EH (cell line): ENCODE measurements at regions not wholly inside any gene's neighbourhood (a gene's known extent, or its start where the extent isn't known, plus 50 kb on each side); places are given as distances from the start of the nearest gene placed in this dataset.

Experiments used
- DNase-seq: peaks from one replicate; pipeline ENCODE4 v3.0.0-alpha.2; 2015; ENCODE audit warnings: low read depth

DNA sequence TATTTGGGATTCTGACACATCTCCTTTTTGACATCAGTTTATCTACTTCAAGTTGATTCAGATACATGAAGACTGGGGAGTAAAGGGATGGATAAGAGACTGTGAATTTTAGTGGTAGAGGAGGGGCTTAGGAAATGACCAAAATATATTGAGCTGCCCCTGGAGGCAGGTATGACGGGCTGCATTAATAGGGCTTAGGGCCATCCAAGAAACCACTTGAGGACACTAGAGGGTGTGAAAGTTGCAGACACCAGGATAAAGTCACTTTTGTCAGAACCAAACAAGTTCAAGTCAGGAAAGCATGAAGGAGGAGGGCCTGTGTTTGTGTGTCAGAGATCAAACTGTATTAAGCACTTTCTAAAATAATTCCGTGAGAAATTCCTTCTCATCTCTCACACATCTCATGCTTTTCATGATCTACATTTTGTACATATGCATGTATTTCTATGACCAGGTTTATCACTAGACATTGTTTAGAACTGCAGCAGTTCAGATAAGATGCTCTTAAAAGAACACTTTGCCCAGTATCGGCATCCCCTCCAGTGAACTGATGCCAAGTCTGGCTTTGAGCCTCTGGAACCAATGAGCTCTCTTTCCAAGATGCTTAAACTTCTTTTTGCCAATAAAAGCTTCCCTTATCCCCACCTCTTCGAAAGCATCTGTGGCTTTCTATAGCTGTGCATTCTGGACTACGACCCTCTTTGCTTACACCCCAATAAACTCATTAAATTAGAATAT, 136.9 kb downstream of the SLC38A1 start:
- peak; percentile 16 for DNase-seq

DNA sequence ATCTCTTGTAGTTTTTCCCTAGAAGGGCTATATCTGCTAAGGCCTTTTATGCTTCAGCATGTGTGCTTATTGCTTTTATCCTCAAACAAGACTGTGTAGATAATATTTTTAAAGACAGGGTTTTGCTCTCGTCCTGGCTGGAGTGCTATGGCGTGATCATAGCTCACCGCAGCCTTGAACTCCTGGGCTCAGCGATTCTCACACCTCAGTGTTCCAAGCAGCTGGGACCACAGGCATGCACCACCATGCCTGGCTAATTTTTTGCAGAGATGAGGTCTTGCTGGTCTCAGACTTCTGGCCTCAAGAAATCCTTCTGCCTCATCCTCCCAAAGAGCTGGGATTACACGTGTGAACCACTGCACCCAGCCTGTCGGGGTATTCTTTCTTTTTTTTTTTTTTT, 137.3 kb upstream of the SCAF11 start:
- no peak for DNase-seq

DNA sequence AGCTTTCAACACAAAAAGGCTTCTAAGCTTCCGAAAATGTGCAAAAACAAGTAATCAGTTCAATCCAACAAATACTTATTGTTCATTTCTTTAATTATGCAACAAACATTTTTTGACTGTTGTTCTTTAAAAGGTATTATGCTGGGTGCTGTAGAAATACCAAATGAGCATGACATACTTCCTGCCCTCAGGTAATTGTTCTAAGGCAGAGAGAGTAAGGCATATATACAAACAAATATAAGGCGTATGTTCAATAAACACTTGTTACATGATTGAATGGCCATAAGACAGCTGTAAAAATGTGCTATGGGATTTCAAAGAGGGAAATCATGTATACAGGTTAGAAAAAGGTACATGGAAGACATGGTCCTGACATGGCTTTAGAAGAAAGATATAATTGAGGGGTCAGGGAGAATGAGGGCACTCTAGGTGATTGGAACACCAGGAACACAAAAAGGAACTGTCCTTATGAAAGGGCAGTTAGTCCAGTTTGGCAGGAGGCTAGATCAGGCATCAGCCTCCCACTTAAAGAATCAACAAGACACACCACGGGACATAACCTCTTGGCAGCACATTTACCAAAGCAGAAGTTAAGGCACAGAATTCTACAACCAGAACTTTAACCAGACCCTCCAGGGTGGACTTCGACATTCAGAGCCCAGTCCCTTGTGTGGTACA, 135.8 kb upstream of the SCAF11 start:
- DNase-seq: no peak

DNA sequence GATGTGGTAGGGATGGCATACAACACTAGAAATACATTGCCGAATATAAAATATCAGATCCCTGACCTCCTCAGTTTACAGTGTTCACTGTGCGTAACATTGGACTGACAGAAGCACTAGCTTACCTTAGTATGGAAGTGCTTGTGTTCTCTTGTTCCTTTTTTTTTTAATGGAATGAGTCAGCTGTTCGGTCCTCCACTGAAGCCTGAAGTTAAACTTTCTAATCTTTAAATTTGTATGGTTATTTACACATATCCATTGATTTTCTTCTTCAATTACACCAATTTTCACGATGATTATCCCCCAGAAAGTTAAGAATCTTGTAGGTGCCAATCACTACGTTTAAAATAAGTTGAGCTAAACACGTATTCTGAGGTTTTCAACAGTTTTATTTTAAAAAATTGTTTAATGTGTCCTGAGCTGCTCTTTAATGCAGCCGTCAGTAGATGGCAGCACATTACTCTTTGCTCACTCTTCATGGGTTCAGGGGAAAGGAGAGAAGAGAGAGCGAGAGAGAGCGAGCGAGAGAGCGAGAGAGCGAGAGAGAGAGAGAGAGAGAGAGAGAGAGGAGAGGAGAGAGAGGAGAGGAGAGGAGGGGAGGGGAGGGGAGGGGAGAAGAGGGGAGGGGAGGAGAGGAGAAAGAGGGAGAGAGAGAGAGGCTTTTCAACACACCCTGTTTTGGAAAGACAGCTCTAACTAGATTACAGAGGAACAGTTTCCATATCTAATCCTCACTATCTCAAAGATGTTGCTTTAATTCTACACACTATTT, 134.7 kb upstream of the SCAF11 start:
- peak; percentile 79 for DNase-seq

DNA sequence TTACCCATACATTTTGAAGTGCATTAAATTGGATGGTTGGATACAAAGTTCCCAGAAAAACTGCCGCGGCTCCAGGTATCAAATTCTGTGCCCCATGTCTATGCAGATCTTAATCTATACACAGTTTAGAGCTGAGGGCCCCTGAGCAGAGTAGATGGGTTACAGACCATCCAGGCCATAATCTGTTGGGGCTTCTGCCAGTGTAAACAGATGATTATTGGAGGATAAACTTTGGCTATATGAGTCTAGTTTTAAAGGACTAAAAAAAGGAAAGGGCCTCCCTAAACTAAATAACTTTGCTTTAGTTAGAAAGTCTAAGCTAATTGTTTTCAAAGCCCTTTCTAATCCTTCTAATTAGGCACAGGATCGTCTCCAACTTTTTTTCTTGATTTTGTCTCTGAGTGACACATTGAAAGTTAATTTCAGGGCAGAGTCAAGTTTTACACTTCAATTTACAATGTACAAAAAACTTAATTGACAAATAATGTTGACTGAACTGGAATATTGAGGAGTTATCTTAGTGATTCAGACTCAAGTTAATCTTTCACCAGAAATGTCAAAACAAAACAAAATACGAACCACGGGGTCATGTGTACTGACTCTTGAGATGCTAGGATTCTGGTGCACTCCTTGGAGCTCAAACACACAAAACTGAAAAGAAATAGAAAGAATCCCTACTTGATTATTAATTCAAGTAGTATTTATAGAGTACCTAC, 133.9 kb upstream of the SCAF11 start:
- DNase-seq: peak; percentile 21

DNA sequence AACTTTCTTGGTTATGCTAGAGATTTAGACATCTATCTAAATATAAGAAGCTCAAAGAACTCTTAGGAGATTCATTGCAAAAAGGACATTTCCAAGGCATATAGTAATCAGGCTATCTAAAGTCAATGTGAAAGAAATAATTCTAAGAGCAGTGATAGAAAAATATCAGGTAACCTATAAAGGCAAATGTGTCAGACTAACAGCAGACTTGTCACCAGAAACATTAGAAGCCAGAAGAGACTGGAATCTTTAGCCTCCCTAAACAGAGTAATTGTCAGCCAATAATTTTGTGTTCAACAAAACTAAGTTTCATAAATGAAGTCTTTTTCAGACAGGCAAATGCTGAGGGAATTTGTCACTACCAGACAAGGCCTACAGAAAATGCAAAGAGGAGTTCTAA, 122.0 kb upstream of the SCAF11 start:
- no peak for DNase-seq

DNA sequence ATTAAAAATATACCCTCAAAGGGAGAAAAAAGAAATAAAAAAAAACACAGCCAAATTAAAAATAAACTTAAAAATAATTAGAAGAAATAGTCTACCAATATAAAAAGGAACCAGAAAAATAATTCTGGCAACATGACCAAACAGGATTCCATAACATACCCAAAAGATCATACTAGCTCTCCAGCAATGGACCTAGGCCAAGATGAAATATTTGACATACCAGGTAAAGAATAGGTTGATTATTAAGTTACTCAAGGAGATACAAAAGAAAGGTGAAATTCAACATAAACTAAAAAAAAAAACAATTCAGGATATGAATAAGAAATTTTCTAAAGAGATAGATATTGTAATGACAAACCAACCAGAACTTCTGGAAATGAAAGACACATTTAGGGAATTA, 121.3 kb upstream of the SCAF11 start:
- DNase-seq: no peak

DNA sequence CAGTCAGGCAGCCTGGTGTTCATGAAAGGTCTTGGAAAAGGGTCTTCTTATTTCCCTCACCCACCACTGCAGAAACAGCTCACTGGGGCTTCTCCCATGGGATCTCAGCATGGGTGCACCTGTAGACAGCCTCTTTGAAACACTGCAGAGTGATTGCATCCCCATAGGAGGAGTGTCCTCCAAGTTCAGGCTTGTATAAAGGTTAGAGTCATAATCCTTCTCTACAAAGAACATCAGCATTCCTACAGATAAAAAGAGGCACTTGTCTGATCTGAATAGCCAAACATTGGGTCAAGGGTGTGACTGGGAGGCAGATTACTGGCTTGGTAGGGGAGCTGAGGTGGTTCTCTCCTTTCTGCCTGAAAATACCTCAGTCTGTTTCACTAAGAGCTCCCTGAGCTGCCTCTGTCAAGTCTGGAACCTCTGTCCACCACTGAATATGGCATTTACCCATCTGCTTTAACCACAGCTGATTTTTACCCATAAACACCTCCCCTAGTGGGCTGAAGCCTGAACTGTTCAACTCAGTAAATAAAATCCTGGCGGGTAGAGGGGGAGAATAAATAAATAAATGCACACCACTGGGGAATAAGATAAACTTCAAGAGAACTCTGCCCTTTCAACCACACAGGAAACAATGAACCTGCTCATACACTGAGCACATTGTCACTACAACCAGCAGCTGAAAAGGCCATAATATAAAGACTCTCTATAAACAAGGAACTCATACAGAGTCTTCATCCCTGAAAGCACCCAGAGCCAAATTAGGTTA, 120.7 kb upstream of the SCAF11 start:
- no peak for DNase-seq

DNA sequence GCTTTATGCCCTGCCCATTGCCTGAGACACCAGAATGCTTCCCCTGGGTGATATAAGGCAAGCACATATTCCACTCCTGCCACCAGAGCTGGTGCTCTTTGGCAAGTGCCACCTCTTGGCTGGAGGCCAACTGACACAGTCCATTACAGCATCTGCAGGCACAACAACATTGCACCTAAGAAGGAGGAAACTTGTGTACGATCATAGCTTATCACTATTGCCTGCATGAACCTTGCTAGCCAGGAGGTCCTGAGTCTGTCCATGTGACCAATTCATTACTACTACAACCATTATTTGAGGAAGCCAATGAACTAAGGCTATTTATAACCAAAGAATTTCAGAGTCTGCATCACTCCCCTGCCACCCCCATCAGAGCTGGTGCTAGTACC, 119.8 kb upstream of the SCAF11 start:
- DNase-seq: no peak

DNA sequence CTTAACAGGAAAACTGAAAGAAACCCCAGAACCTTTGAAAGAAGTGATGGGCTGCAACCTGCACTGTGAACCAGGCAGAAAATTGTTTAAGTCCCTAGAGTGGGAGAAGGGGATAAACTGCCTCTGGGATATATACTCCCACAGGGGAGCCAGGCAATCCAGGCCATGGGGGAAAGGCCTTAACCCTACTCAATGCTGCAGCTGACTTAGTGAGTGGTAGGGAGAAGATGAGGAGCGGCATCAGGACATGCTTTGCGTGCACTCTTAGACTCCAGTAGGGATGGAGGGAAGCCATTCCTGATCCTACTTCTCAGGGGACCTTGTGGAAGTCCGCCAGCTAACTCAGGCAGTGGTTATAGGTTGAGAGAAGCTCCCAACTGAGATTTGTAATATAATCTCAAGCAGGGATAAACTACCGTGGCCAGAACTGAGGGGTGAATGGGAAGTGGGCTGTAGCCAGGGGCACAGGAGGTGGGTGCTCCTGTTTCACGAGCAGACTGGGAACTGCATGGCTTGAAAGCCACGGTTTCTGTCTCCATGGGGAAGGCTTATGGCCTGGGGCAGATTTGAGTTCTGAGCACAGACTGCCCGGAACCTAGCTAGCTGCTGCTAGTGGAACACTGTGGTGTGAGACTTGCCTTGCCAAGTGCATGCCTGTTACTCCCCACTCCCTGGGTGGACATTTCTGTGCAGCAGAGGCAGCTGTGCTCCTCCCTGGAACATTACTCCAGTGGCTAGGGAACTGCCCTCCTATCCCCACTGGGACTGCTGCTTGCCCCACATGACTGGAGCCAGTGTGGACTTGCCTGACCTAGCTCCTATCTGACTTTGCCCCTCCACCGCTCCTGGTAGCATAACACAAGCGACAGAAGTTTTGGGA, 119.2 kb upstream of the SCAF11 start:
- DNase-seq: no peak

DNA sequence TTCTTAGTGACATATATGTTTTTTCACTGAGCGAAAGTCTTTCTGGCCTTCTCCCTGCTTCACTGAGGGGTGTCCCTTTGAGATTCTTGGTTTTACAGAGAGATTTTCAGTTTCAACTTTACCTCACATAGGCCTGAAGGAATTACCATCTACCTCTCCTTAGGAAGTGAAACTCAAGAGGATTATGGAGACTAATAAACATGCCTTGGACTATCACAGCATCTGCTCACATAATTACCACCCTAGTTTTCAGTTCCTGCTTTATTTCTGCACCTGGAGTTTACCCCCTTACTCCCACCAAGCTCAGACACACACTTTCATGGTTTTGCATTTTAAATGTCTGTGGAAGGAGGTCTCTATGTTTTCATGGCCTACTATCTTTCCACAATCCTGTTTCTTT, 118.3 kb upstream of the SCAF11 start:
- DNase-seq: no peak

DNA sequence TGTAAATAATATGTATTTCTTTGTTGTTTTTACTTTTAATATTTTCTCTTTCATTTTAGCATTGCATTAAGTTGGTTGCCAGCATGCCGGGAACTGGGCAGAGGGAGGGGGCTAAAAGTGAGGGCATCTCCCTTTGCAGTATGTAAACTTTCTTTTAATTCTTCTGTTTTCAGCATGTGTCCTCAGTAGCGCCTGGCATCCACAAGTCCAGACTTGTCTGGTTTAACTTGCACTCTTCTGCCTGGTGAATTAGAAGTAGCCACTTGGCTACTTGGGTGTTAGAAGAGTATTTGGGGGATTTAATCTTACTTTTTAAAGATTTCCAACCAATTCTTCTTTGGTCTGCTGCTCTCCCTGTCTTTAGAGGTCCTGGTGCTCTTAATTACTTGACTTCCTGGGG, 117.2 kb upstream of the SCAF11 start:
- no peak for DNase-seq

DNA sequence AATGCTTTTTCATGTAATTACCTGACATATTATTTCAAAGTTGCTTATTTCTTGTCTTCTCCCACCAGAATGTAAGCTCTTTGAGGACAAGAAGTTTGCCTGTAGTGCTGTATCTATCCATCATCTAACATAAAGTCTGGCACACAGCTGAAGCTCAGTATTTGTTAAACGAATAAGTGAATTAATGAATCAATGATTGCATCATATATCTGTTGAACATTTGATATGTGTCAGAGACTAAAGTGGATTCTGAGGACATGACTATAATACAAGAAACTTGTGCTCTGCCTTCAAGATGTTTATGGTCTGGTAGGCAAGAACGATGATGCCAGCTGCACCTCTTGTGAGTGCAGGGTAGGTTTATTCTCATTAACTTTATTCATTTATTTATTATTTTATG, 115.4 kb upstream of the SCAF11 start:
- no peak for DNase-seq

DNA sequence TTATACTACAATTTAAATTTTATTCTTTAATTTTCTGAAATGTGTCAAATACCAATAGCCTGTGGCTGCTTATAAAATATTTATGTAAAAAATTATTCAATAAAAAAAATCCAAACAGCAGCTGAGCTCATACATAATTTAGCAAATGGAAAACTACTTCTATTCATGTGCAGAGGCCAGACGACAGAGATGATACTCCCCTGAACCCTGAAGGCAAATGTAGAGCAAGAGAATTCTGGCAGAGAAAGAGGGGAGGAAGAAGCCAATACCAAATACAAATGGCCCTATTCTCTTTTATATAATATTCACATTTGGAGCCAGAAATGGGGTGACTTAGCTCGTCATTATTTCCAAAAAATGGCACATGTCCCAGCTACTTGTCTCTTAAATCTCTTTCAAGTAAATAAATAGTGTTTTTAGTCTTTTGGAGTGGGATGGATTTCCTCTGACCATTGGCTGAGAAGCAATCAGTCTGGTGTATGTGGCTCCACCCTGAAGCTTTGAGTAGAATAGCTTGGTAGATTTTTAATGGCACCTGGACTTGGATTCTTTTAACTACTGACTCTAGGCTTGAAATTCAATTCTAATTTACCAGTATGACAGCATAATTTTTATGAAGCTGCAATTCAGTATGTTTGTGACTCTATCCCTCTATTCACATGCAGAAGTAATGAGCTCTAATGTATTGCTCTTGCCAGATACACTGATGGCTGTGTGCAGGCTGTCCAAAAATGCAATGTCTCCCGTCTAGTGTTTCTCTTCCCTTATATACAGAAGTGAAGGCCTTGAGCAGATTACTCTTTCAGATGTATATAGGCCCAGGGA, 113.4 kb upstream of the SCAF11 start:
- no peak for DNase-seq

DNA sequence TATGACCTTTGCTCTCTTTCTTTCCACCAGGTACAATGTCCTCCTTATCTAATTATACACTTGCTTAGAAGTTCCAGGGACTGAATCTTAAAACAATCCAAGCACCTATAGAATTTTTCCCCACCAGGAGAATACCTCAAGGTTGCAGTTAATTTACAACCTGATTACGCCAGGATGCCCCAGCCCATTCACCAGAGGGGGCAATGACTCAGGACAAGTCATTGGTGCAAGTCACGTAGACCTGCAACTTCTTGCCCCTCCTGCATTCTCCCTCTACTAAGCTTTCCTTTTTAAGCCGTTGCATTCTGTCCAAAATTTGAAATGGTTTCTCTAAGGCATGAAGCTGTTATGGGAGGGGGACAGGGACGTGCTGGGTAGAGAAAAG, 111.1 kb upstream of the SCAF11 start:
- DNase-seq: no peak

DNA sequence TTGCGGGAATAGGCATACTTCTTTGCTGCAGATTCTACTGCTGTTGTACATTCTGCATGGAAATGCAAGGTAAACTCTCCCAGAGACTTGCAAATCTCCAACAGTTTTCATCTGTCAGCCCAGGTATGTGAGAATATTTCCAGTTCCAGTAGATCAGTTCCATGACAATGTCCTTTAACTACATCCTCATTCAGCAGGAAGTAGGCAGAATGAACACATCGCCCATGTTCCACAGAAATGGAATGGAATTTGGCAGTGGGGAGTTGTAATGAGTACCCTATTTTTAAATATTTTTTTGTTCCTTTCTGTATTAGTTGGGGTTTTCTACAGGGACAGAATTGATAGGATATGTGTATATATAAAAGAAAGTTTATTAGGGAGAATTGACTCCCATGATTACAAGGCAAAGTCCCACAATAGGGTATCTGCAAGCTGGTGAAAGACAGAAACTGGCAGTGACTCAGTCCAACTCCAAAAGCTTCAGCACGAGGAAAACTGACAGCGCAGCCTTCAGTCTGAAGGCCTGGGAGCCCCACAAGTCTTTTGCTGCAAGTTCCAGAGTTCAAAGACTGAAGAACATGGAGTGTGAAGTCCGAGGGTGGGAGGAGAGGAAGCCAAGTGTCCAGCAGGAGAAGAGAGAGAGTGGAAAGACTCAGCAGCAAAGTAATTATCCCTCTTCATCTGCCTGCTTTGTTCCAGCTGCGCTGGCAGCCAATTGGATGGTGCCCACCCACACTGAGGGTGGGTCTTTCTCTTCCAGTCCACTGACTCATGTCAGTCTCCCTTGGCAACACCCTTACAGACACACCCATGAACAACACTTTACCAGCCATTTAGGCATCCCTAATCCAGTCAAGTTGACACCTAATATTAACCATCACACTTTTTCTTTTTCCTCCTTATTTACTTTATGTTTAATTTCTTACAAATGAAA, 110.4 kb upstream of the SCAF11 start:
- peak; percentile 6 for DNase-seq

DNA sequence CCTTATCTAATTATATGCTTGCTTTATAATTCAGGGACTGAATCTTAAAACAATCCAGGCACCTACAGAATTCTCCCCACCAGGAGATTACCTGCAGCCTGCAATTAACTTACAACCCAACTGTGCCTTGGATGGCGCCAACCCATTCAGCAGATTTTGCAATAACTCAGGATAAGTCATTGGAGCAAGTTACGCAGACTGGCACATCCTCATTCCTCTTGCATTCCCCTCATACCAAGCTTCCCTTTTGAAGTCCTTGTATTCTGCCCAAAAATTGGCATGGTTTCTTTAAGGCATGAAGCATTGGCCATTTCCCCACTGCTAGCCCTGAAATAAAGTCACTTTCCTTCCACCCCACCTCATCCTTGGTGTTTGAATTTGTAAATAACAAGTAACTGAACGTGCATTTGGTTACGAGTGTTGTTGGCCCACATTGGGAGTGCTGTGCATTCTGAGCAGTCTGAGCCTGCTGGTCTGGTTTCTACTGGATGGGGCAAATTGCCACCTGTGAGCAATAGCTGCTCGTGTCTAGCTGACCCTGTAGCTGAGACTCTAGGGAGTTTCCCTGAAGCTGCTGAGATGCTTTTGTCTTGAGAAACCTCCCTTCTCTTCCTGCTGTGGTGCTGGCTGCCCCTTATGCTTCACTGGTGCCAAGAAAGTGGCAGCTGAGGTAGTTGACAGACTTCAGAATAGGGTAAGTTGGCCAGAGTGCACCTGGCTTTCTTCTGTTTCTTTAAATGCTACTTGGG, 99.2 kb upstream of the SCAF11 start:
- DNase-seq: peak; percentile 5

DNA sequence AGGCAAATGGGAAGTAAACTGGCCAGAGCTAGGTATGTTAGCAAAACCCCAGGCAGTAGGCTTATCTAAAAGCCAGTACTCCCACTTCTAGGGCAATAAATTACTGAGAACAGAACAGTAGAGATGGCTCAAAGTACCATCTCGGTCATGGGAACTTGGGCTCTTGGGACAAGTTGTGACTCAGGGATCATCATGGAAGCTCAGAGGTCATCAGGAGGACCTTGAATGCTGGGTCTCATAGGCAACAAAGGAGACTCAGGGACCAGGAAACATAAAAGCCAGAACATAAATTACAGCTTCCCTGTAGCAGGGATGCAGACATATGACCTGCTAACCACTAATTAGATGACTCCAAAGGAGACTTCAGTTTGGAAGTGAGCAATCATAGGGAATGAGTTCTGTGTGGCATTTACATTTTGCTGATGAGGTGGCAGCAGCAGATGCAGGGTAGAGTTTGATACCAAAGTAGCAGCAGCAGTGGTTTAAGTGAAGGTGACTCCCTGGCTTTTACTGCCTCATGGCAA, 97.6 kb upstream of the SCAF11 start:
- no peak for DNase-seq
